AG10803 (cell line): ENCODE measurements at regions not wholly inside any gene's neighbourhood (a gene's known extent, or its start where the extent isn't known, plus 50 kb on each side); places are given as distances from the start of the nearest gene placed in this dataset.
A peak's percentile ranks its signal among the peaks of the same experiment; 100 is the strongest.

ENCODE experiments used
- DNase-seq: peaks from one replicate; pipeline ENCODE4 v3.0.0; 2010; ENCODE audit warnings: low read depth
- H3K4me3 ChIP-seq: 2 replicates; pipeline ENCODE4 v1.5.1; 2011; ENCODE audit warnings: mild to moderate bottlenecking, low read length, control low read depth
- TF ChIP-seq, protein P1 (sequence below): conservative IDR thresholded peaks from 2 replicates; pipeline ENCODE4 v1.5.1; 2011; ENCODE audit warnings: mild to moderate bottlenecking, low read length, control low read depth, inconsistent platforms

DNA sequence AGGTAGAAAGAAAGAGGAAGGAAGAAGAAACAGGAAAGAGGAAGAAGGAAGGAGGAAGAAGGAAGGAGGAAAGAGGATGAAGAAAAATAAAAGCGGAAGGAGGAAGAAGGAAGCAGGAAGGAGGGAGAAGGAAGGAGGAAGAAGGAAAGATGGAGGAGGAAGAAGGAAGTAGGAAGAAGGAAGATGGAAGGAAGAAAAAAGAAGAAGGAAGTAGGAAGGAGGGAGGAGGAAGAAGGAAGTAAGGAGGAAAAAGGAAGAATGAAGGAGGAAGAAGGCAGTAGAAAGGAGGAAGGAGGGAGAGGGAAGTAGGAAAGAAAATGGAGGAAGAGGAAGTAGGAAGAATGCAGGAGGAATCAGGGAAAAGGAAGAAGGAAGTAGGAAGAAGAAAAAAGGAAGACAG, 191.1 kb upstream of the TBL1X start:
- TF ChIP-seq, protein P1, sequence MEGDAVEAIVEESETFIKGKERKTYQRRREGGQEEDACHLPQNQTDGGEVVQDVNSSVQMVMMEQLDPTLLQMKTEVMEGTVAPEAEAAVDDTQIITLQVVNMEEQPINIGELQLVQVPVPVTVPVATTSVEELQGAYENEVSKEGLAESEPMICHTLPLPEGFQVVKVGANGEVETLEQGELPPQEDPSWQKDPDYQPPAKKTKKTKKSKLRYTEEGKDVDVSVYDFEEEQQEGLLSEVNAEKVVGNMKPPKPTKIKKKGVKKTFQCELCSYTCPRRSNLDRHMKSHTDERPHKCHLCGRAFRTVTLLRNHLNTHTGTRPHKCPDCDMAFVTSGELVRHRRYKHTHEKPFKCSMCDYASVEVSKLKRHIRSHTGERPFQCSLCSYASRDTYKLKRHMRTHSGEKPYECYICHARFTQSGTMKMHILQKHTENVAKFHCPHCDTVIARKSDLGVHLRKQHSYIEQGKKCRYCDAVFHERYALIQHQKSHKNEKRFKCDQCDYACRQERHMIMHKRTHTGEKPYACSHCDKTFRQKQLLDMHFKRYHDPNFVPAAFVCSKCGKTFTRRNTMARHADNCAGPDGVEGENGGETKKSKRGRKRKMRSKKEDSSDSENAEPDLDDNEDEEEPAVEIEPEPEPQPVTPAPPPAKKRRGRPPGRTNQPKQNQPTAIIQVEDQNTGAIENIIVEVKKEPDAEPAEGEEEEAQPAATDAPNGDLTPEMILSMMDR, result no peak
- H3K4me3 ChIP-seq, result no peak overlapping the region
- DNase-seq, result no peak

DNA sequence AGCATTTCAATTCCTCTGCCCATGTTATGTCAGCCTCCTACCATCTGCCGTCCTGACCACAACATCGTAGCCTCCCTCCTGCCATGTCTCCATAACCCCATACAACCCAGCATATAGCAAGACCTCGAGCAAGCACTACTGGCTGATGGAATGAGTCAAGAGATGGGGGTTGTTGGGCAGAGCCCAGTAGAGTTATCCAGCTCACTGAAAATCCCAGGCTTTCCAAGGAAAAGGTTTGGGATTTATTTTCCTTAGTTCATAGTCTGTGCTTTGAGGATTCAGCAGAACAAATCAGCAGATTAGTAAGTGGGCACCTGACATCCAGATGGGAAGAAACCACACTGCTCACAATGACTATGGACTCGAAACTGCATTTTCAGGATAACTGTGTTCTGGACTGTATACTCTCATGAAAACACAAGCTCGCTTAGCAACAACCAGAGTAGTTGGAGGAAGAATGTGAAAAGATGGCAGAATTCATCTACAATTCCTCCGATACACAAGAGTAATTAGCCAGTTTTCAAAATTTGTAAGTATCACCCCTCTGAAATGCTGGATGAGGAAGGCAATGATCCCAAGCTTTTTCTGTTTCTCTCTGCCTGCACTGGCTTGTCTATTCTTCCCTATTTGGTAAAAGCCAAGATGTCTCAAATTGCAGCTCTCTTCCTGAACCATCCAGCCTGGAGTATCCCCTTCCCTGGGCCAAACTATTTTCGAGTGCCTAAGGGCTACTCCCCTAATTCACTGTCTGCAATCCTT, 186.2 kb upstream of the TBL1X start:
- TF ChIP-seq, protein P1, result no peak
- H3K4me3 ChIP-seq, result no peak overlapping the region
- peak; percentile 48 for DNase-seq

DNA sequence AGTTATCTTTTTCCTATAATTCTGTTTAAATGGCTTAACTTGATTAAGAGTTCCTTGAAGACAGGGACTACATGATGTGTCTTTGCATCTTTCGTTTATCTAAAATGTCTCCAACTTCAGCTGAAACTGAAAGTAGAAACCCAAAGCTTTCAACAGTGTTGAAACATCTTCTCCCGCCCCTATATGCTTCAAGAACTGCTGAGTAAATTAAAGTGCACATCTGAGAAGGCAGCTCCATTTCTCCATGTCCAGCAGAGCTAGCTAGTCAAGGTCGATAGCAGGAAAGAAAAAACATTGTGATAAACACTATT, 185.7 kb upstream of the TBL1X start:
- no peak for DNase-seq

DNA sequence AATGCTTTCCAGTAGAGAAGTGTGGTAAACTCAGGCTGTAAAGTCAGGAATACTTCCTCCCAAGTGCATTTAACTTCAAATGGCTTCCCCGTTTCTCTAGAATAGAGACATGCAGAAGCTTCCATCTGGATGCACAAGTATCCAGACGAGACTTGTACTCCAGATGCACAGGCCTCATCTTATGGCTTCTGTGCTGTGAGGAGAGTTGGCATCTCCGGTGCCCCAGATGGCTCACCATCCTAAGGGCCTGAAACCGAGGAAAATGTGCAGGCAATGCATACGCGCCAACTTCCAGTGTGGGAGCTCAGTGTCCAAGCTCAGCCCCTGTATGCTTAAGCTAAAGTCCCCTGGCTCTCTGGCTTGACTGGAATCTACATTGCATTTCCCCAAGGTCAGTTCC, 184.0 kb upstream of the TBL1X start:
- TF ChIP-seq, protein P1, result no peak
- H3K4me3 ChIP-seq, result no peak overlapping the region
- DNase-seq, result no peak

More for the DNA sequence above, 185.7 kb upstream of the TBL1X start:
- H3K4me3 ChIP-seq, result no peak overlapping the region
- TF ChIP-seq, protein P1, result no peak

DNA sequence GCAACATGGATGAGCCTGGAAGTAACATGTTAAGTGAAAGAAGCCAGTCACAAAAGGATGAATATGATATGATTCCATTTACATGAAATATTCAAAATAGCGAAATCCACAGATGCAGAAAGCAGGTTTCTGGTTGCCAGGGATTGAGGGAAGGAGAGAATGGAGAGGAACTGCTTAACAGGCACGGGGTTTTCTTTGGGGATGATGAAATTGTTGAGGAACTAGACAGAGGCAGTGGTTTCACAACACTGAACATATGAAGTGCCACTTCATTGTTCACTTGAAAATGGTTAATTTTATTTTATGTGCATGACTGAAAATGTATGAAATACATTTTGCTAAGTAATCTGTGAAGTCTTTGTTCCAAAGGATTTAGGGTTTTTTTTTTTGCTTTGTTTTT, 182.5 kb upstream of the TBL1X start:
- no peak overlapping the region for H3K4me3 ChIP-seq
- TF ChIP-seq, protein P1, result no peak
- DNase-seq, result peak; percentile 9

DNA sequence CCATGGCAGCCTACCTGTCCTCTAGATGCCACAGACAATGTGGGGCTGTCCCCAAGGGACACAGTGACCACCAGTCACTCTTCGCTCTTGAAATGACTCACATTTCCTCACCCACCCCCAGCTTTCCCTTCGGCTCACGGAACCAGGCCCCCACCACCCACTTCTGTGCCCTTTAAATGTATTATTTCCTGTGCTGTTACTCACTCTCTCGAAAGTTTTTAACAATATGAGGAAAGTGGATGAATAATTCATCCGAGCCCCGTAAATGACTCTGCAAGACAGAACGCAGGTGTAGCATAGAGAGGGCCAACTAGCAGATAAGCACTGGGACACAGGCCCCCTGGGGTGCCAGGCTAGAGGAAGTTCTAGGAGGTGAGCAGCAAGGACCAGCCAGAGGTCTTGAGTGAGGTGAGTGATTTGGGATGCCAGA, 179.5 kb upstream of the TBL1X start:
- TF ChIP-seq, protein P1, result no peak
- no peak for DNase-seq

DNA sequence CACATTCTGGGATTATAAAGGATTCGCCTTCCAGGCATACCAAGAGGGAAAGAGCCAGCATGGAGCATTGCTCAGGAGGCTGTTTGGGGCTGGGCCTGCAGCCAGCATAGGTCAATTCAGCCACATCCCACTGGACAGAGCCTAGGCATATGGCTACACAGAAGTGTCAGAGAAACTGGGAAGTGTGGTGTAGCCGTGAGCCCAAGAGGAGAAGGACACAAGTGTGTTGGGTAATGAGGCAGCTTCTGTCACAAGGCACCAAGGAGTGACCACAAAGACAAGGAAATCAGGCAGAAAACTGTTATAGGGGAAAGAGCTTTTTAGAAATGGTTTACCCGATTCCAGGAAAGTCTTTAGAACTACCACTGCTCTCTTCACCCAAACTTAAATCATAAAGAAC, 178.6 kb upstream of the TBL1X start:
- TF ChIP-seq, protein P1, result no peak

More for the DNA sequence above, 179.5 kb upstream of the TBL1X start:
- no peak overlapping the region for H3K4me3 ChIP-seq

More for the DNA sequence above, 178.6 kb upstream of the TBL1X start:
- no peak overlapping the region for H3K4me3 ChIP-seq
- no peak for DNase-seq
